Subcutaneous abdominal adipose tissue (tissue), 5 donors: ENCODE measurements at regions not wholly inside any gene's neighbourhood (a gene's known extent, or its start where the extent isn't known, plus 50 kb on each side); places are given as distances from the start of the nearest gene placed in this dataset.

Experiments
- H3K27ac ChIP-seq: one replicate; pipeline ENCODE4 v1.7.0; 2013; ENCODE audit warnings: low read depth, mild to moderate bottlenecking, inconsistent platforms, low read length, moderate library complexity
- H3K27me3 ChIP-seq, 5 donors: one replicate each; pipeline ENCODE4 v1.7.0; 2013; ENCODE audit warnings: low read length in 5 of 5, inconsistent platforms in 1 of 5; ENCODE audit not compliant: control insufficient read depth in 5 of 5, insufficient read depth in 4 of 5
- H3K36me3 ChIP-seq, 5 donors: one replicate each; pipeline ENCODE4 v1.7.0; 2013; ENCODE audit warnings: low read length in 5 of 5; ENCODE audit not compliant: control insufficient read depth in 5 of 5, insufficient read depth in 5 of 5
- H3K4me1 ChIP-seq, 5 donors: one replicate each; pipeline ENCODE4 v1.7.0; 2013; ENCODE audit warnings: low read length in 5 of 5, mild to moderate bottlenecking in 3 of 5, moderate library complexity in 1 of 5; ENCODE audit not compliant: control insufficient read depth in 5 of 5, insufficient read depth in 5 of 5
- H3K4me3 ChIP-seq, 5 donors: one replicate each; pipeline ENCODE4 v1.7.0; 2013; ENCODE audit warnings: low read length in 5 of 5, low read depth in 1 of 5
- H3K9ac ChIP-seq, 5 donors: one replicate each; pipeline ENCODE4 v1.7.0; 2013; ENCODE audit warnings: low read length in 5 of 5, mild to moderate bottlenecking in 4 of 5, moderate library complexity in 3 of 5
- H3K9me3 ChIP-seq, 5 donors: one replicate each; pipeline ENCODE4 v1.7.0; 2013; ENCODE audit warnings: low read length in 5 of 5; ENCODE audit not compliant: control insufficient read depth in 5 of 5
- donor health status: healthy.
- donor health status: healthy.
- donor health status: healthy.
- donor health status: healthy.
- donor health status: healthy.

- no peaks in the 10 kb centered on the region for H3K27me3 ChIP-seq
- no peak overlapping the region for H3K4me3 ChIP-seq
- no peaks in the 10 kb centered on the region for H3K36me3 ChIP-seq
- no peaks in the 10 kb centered on the region for H3K4me1 ChIP-seq
- H3K9me3 ChIP-seq = no peaks in the 10 kb centered on the region
- no peak overlapping the region for H3K27ac ChIP-seq
- no peak overlapping the region for H3K9ac ChIP-seq
Measured at GRCh38 chr5:89087551-89088318, 204.8 kb upstream of the MEF2C start.

- H3K9me3 ChIP-seq = no peaks in the 10 kb centered on the region
- H3K4me3 ChIP-seq = no peak overlapping the region
- no peaks in the 10 kb centered on the region for H3K36me3 ChIP-seq
- no peaks in the 10 kb centered on the region for H3K4me1 ChIP-seq
- H3K27ac ChIP-seq = no peak overlapping the region
- H3K27me3 ChIP-seq = no peaks in the 10 kb centered on the region
- H3K9ac ChIP-seq = no peak overlapping the region
Measured at GRCh38 chr5:89087128-89087527, 204.1 kb upstream of the MEF2C start.

- Histone ChIP-seq H3K9me3 (no peaks in the 10 kb centered on the region), H3K4me3 (no peak overlapping the region), H3K27ac (no peak overlapping the region), H3K4me1 (no peaks in the 10 kb centered on the region), H3K36me3 (no peaks in the 10 kb centered on the region), H3K9ac (no peak overlapping the region), H3K27me3 (no peaks in the 10 kb centered on the region)
Measured at GRCh38 chr5:89086390-89087086, 203.6 kb upstream of the MEF2C start.

- Histone ChIP-seq H3K9me3 (no peaks in the 10 kb centered on the region), H3K27ac (no peak overlapping the region), H3K9ac (no peak overlapping the region), H3K4me3 (no peak overlapping the region), H3K4me1 (no peaks in the 10 kb centered on the region), H3K27me3 (no peaks in the 10 kb centered on the region), H3K36me3 (no peaks in the 10 kb centered on the region)
Measured at GRCh38 chr5:89083791-89084190, 200.8 kb upstream of the MEF2C start.

- Histone ChIP-seq H3K9ac (no peak overlapping the region), H3K27me3 (no peaks in the 10 kb centered on the region), H3K9me3 (no peaks in the 10 kb centered on the region), H3K4me3 (no peak overlapping the region), H3K27ac (no peak overlapping the region), H3K4me1 (no peaks in the 10 kb centered on the region), H3K36me3 (no peaks in the 10 kb centered on the region)
Measured at GRCh38 chr5:89081360-89081759, 198.4 kb upstream of the MEF2C start.

GRCh38 chr5:89080467-89081116 lies 197.6 kb upstream of the MEF2C start:
- H3K9me3 ChIP-seq = no peaks in the 10 kb centered on the region
- H3K4me1 ChIP-seq = no peaks in the 10 kb centered on the region
- H3K4me3 ChIP-seq = no peak overlapping the region
- no peak overlapping the region for H3K27ac ChIP-seq
- H3K9ac ChIP-seq = no peak overlapping the region
- H3K27me3 ChIP-seq = no peaks in the 10 kb centered on the region
- H3K36me3 ChIP-seq = no peaks in the 10 kb centered on the region

GRCh38 chr5:89072842-89073672 lies 190.1 kb upstream of the MEF2C start:
- Histone ChIP-seq H3K36me3 (no peaks in the 10 kb centered on the region), H3K9me3 (no peaks in the 10 kb centered on the region), H3K4me3 (no peak overlapping the region), H3K27ac (no peak overlapping the region), H3K27me3 (peaks cover 0 to 5% (median 0%) of the 10 kb centered on the region in 5 donors), H3K9ac (no peak overlapping the region), H3K4me1 (no peaks in the 10 kb centered on the region)

GRCh38 chr5:89071941-89072331 lies 189.0 kb upstream of the MEF2C start:
- Histone ChIP-seq H3K4me3 (no peak overlapping the region), H3K9ac (no peak overlapping the region), H3K36me3 (no peaks in the 10 kb centered on the region), H3K9me3 (no peaks in the 10 kb centered on the region), H3K4me1 (no peaks in the 10 kb centered on the region), H3K27me3 (peaks cover 0 to 5% (median 0%) of the 10 kb centered on the region in 5 donors), H3K27ac (no peak overlapping the region)

- Histone ChIP-seq H3K4me3 (no peak overlapping the region), H3K36me3 (no peaks in the 10 kb centered on the region), H3K27ac (no peak overlapping the region), H3K9me3 (no peaks in the 10 kb centered on the region), H3K27me3 (peaks cover 0 to 5% (median 0%) of the 10 kb centered on the region in 5 donors), H3K9ac (no peak overlapping the region), H3K4me1 (no peaks in the 10 kb centered on the region)
Measured at GRCh38 chr5:89071101-89071940, 188.3 kb upstream of the MEF2C start.
